DND-41 (cell line): ENCODE measurements at regions not wholly inside any gene's neighbourhood (a gene's known extent, or its start where the extent isn't known, plus 50 kb on each side); places are given as distances from the start of the nearest gene placed in this dataset.

Experiments
- ATAC-seq: fragments of 200-7000 bp; cut with Tn5 transposase; 3 replicates; pipeline ENCODE4 v1.9.1; 2021; ENCODE audit warnings: low read depth; ENCODE audit not compliant: insufficient read depth
- DNase-seq: peaks from one replicate; pipeline ENCODE4 v3.0.0-alpha.2; 2020
- H2AFZ ChIP-seq: 2 replicates; pipeline ENCODE4 v1.6.0; 2012; ENCODE audit warnings: low read depth, low read length
- H3K27ac ChIP-seq: 2 replicates; pipeline ENCODE4 v1.5.1; 2012; ENCODE audit warnings: low read length, inconsistent platforms
- H3K27me3 ChIP-seq: fragments of 200-600 bp; sonication (generic); 2 replicates; pipeline ENCODE4 v1.6.0; 2012; ENCODE audit warnings: low read length, mild to moderate bottlenecking, inconsistent platforms; ENCODE audit not compliant: insufficient read depth, poor library complexity
- H3K36me3 ChIP-seq: 2 replicates; pipeline ENCODE4 v1.5.1; 2012; ENCODE audit warnings: low read length, inconsistent platforms; ENCODE audit not compliant: insufficient read depth
- H3K4me1 ChIP-seq: 2 replicates; pipeline ENCODE4 v1.5.1; 2012; ENCODE audit warnings: mild to moderate bottlenecking, low read length; ENCODE audit not compliant: insufficient read depth
- H3K4me2 ChIP-seq: 2 replicates; pipeline ENCODE4 v1.6.0; 2012; ENCODE audit warnings: mild to moderate bottlenecking, moderate library complexity, low read length, inconsistent platforms; ENCODE audit not compliant: insufficient read depth
- H3K4me3 ChIP-seq, 2 experiments: fragments of 200-600 bp in 1 of 2; shearing (Covaris generic) in 1 of 2; 2 replicates each; pipeline ENCODE4 v1.5.1; 2012 to 2016; ENCODE audit warnings: inconsistent platforms in 2 of 2, low read length in 2 of 2, mild to moderate bottlenecking in 2 of 2, low read depth in 1 of 2, moderate library complexity in 1 of 2
- H3K79me2 ChIP-seq: 2 replicates; pipeline ENCODE4 v1.6.0; 2012; ENCODE audit warnings: low read length, inconsistent platforms; ENCODE audit not compliant: insufficient read depth
- H3K9ac ChIP-seq: 2 replicates; pipeline ENCODE4 v1.6.0; 2012; ENCODE audit warnings: low read depth, mild to moderate bottlenecking, inconsistent platforms, low read length, moderate library complexity
- H3K9me3 ChIP-seq: 2 replicates; pipeline ENCODE4 v1.5.1; 2012; ENCODE audit warnings: low read length, moderate library complexity, mild to moderate bottlenecking, inconsistent platforms; ENCODE audit not compliant: insufficient read depth, severe bottlenecking
- H4K20me1 ChIP-seq: 2 replicates; pipeline ENCODE4 v1.6.0; 2012; ENCODE audit warnings: low read length; ENCODE audit not compliant: insufficient read depth
- EZH2 ChIP-seq: IDR thresholded peaks from 3 replicates; pipeline ENCODE4 v1.6.1; 2012; ENCODE audit warnings: borderline replicate concordance, low read depth, mild to moderate bottlenecking, moderate library complexity, low read length, inconsistent platforms; ENCODE audit not compliant: severe bottlenecking
- TF ChIP-seq, protein P1 (sequence below): IDR thresholded peaks from 2 replicates; pipeline ENCODE4 v1.5.1; 2012; ENCODE audit warnings: borderline replicate concordance, low read length, moderate library complexity, mild to moderate bottlenecking; ENCODE audit not compliant: poor library complexity, severe bottlenecking; ENCODE audit errors: extremely low read depth

DNA sequence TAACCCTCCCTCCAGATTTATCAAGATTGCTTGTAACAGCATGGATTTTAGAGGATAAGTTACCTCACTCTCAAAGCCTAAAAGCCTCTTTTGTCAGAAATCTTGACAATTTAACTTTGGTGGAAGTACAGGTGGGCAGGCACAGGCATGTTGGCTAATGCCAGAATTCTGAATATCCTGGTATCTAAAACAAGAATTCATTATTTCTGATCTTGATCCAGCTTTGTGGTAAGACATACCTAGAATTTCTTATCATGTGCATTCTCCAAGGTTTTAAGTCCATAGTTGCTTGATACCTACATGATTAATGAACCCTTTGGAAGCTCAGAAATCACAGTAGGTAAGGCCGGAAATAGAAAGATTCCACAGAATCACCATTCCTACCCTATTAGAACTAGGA is 109.9 kb upstream of the TTC14 start:
- no peak overlapping the region for H3K27ac ChIP-seq
- no peak overlapping the region for H3K9ac ChIP-seq
- DNase-seq (no peak), ATAC-seq (no peak)
- H3K4me1 ChIP-seq, result no peaks in the 10 kb centered on the region
- no peak overlapping the region for H2AFZ ChIP-seq
- no peak overlapping the region for H3K4me3 ChIP-seq
- TF ChIP-seq EZH2, result no peak
- TF ChIP-seq, protein P1, sequence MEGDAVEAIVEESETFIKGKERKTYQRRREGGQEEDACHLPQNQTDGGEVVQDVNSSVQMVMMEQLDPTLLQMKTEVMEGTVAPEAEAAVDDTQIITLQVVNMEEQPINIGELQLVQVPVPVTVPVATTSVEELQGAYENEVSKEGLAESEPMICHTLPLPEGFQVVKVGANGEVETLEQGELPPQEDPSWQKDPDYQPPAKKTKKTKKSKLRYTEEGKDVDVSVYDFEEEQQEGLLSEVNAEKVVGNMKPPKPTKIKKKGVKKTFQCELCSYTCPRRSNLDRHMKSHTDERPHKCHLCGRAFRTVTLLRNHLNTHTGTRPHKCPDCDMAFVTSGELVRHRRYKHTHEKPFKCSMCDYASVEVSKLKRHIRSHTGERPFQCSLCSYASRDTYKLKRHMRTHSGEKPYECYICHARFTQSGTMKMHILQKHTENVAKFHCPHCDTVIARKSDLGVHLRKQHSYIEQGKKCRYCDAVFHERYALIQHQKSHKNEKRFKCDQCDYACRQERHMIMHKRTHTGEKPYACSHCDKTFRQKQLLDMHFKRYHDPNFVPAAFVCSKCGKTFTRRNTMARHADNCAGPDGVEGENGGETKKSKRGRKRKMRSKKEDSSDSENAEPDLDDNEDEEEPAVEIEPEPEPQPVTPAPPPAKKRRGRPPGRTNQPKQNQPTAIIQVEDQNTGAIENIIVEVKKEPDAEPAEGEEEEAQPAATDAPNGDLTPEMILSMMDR, result no peak
- no peak overlapping the region for H3K4me2 ChIP-seq
- H3K27me3 ChIP-seq, result no peaks in the 10 kb centered on the region
- no peaks in the 10 kb centered on the region for H3K9me3 ChIP-seq
- H4K20me1 ChIP-seq, result no peaks in the 10 kb centered on the region
- H3K36me3 ChIP-seq, result no peaks in the 10 kb centered on the region
- H3K79me2 ChIP-seq, result no peaks in the 10 kb centered on the region

DNA sequence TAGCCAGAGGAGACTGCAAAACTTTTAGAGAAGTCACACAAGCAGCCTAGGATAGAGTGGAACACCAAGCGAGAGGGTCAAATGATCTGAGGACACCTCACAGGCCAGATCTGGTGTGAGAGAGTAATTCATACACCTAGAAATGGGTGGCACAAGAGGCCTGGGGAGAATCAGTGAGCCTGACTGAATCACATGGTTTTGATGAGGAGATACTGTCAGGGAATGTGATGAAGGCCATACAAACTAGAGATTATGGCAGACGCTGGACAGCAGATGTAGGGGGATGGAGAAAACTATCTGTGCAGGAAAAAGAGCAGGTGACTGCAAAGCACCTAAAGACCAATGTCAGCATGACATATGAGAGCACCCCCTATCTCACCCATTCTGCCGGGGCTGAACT is 105.0 kb upstream of the TTC14 start:
- Histone ChIP-seq H3K27me3 (no peaks in the 10 kb centered on the region), H3K9ac (no peak overlapping the region), H3K36me3 (no peaks in the 10 kb centered on the region), H3K27ac (no peak overlapping the region), H3K4me3 (no peak overlapping the region), H3K4me1 (no peaks in the 10 kb centered on the region), H4K20me1 (no peaks in the 10 kb centered on the region), H3K4me2 (no peak overlapping the region), H3K9me3 (peaks cover 3% of the 10 kb centered on the region), H2AFZ (no peak overlapping the region), H3K79me2 (no peaks in the 10 kb centered on the region)
- DNase-seq (no peak), ATAC-seq (no peak)
- TF ChIP-seq, protein P1, result no peak
- TF ChIP-seq EZH2, result no peak

DNA sequence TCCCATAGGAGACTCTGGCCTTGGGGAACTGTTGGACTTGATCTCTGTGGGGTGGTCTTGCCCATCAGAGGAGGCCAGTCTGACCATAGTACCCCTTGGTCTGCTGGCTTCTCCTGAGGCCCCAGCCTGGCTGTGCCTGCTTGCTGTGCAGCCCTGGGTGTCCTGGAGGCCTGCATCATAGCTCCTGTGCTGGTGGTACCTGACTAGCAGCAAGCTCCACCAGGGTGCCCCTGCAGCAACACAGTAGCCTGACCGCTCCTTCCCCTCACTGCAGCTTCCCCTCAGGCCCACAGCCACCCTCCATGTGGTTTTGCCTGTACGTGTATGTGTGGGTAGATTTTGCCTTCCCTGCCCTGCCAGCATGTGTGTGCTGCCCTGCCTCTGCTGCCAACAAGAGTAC is 85.6 kb upstream of the TTC14 start:
- no peak for TF ChIP-seq EZH2
- TF ChIP-seq, protein P1, result no peak
- Histone ChIP-seq H3K9ac (no peak overlapping the region), H3K4me2 (no peak overlapping the region), H3K9me3 (no peaks in the 10 kb centered on the region), H3K4me3 (no peak overlapping the region), H3K27ac (no peak overlapping the region), H3K27me3 (no peaks in the 10 kb centered on the region), H4K20me1 (no peaks in the 10 kb centered on the region), H2AFZ (no peak overlapping the region), H3K4me1 (no peaks in the 10 kb centered on the region), H3K36me3 (no peaks in the 10 kb centered on the region), H3K79me2 (no peaks in the 10 kb centered on the region)
- no peak for DNase-seq
- ATAC-seq, result no peak

DNA sequence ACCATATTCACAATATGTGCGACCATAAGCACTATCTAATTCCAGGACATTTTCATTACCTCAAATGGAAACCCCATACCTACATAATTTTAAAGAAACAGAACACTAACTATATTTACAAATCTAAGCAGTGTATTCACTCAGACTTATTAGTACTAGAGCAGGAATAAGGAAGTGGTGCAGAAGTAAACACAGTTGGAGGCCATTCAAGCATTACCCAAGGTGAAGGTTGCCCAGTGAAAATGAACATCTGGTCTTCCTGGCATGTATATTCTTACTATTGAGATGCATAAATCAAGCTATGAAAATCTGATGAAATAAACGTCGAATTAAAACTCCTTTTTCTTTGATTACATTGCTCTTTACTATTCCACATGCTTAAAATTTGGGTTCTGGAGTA is 78.9 kb upstream of the TTC14 start:
- TF ChIP-seq, protein P1, result no peak
- TF ChIP-seq EZH2, result no peak
- Histone ChIP-seq H3K4me1 (no peaks in the 10 kb centered on the region), H3K79me2 (no peaks in the 10 kb centered on the region), H2AFZ (no peak overlapping the region), H3K9ac (no peak overlapping the region), H3K27me3 (no peaks in the 10 kb centered on the region), H4K20me1 (no peaks in the 10 kb centered on the region), H3K36me3 (no peaks in the 10 kb centered on the region), H3K9me3 (no peaks in the 10 kb centered on the region), H3K27ac (no peak overlapping the region), H3K4me2 (no peak overlapping the region), H3K4me3 (no peak overlapping the region)
- DNase-seq (no peak), ATAC-seq (no peak)
